GM13976 (cell line): ENCODE measurements at regions not wholly inside any gene's neighbourhood (a gene's known extent, or its start where the extent isn't known, plus 50 kb on each side); places are given as distances from the start of the nearest gene placed in this dataset.

Source experiments
- DNase-seq: peaks from one replicate; pipeline ENCODE4 v3.0.0; 2012; ENCODE audit warnings: low spot score
- CTCF ChIP-seq: IDR thresholded peaks from 2 replicates; pipeline ENCODE4 v1.5.1; 2012; ENCODE audit warnings: borderline replicate concordance, mild to moderate bottlenecking; ENCODE audit not compliant: insufficient read depth; ENCODE audit errors: extremely low read depth, missing control alignments, control extremely low read depth
- in situ Hi-C: fragments of 300-500 bp; cut with MboI; formaldehyde crosslinking; loops from one replicate; pipeline ENCODE4 v1.12.0; 2022; ENCODE audit warnings: low sequenced_read_pairs, mixed read lengths, inconsistent platforms; ENCODE audit not compliant: unreplicated experiment

GRCh38 chr22:47716890-47717615 is 954.6 kb downstream of the TBC1D22A start:
- TF ChIP-seq CTCF = no peak
- in situ Hi-C loops = no loop called here
- no peak for DNase-seq

GRCh38 chr22:47715866-47716578 is 953.6 kb downstream of the TBC1D22A start:
- in situ Hi-C loops = no loop called here
- no peak for DNase-seq
- no peak for TF ChIP-seq CTCF

DNA sequence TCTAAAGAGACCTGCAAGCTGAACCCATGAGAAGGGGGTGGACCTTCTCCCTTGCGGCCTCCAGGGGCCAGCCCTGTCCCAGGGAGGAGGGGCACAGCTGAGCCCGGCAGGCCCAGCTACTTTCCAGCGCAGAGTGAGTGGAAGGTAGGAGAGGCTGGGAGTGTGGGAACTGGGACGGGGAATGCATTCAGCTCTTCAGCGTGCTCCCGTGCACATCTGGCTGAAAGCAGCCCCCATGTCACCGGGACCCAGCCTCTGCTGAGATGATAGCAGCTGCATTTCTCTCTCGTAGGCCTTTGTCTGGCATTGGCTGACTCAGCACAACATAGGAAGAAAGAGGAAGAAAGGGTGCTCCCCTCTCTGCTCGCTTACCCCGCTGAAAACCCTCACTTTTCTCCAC is 951.5 kb downstream of the TBC1D22A start:
- TF ChIP-seq CTCF = no peak
- DNase-seq = no peak
- in situ Hi-C loops = no loop called here

- DNase-seq = no peak
- TF ChIP-seq CTCF = no peak
- in situ Hi-C loops = no loop called here
Measured at GRCh38 chr22:47710135-47710534, 947.7 kb downstream of the TBC1D22A start.

- DNase-seq = no peak
- TF ChIP-seq CTCF = no peak
- in situ Hi-C loops = no loop called here
Measured at GRCh38 chr22:47705350-47705749, 942.9 kb downstream of the TBC1D22A start.

- in situ Hi-C loops = no loop called here
Measured at GRCh38 chr22:47698906-47699305, 936.5 kb downstream of the TBC1D22A start.

More at GRCh38 chr22:47698906-47699305, 936.5 kb downstream of the TBC1D22A start:
- no peak for DNase-seq
- TF ChIP-seq CTCF = no peak
